GM12873 (cell line): ENCODE measurements at regions not wholly inside any gene's neighbourhood (a gene's known extent, or its start where the extent isn't known, plus 50 kb on each side); places are given as distances from the start of the nearest gene placed in this dataset.

ENCODE experiments used
- TF ChIP-seq, protein P1 (sequence below): IDR thresholded peaks from 2 replicates; pipeline ENCODE4 v1.5.1; 2012; ENCODE audit warnings: low read depth, mild to moderate bottlenecking, moderate library complexity, low read length, control low read depth; ENCODE audit not compliant: insufficient read depth; ENCODE audit errors: missing control alignments

DNA sequence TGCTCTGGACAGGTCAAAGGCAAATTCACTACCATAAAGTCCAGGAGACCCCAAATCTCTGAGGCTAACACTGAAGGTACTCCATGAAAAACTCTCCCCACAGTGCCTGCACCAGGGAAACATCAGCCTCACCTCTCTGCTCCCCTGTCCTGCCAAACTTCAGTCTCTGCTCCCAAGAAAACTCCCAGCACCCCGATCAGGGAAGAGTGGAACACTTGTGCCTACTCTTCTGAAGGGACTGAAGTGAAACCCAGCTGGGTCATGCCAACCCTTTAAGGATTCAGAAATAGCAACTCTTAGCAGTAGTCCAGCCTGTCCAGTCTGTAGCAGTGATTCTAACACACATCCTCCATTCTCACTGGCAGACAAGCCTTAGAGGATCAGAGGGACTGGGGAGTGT is 124.2 kb downstream of the FAM174B start:
- TF ChIP-seq, protein P1, sequence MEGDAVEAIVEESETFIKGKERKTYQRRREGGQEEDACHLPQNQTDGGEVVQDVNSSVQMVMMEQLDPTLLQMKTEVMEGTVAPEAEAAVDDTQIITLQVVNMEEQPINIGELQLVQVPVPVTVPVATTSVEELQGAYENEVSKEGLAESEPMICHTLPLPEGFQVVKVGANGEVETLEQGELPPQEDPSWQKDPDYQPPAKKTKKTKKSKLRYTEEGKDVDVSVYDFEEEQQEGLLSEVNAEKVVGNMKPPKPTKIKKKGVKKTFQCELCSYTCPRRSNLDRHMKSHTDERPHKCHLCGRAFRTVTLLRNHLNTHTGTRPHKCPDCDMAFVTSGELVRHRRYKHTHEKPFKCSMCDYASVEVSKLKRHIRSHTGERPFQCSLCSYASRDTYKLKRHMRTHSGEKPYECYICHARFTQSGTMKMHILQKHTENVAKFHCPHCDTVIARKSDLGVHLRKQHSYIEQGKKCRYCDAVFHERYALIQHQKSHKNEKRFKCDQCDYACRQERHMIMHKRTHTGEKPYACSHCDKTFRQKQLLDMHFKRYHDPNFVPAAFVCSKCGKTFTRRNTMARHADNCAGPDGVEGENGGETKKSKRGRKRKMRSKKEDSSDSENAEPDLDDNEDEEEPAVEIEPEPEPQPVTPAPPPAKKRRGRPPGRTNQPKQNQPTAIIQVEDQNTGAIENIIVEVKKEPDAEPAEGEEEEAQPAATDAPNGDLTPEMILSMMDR: no peak

DNA sequence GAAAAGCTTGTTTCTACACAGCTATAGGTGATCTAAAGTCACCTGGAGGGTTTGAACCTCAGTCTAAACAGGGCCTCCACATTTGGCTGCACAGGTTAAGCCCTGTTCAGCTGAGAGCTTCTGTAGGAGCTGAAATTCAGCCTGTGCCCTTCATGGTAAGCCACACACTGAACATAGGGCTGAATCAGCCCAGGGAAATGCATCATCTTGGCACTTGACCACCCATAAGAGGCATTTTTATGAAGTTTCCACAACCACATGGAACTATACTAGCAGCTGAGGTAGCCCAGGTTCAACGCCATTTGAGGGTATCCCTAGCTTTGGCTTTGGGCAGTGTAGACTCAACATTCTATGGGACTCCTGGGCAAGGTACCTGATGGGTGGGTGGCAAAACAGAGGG is 126.8 kb downstream of the FAM174B start:
- TF ChIP-seq, protein P1: no peak

DNA sequence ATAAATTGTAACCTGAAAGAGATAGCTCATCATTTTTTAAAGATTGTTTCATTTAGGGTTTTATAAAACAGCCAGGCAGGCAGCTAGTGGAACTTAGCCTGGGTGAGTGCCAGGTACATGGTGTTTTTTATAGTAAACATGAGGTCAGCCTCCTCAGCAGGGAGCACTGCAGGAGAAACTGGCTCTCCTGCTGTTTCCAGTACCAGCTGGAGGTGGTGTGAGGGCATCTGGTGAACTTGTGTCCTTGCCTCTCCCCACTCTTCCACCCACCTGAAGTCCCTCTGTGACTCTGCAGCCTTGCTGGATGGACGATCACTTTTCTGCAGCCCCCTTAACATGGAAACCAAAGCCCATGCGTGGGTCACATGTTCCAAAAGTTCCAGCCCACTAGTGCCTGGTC is 128.4 kb downstream of the FAM174B start:
- TF ChIP-seq, protein P1: no peak

DNA sequence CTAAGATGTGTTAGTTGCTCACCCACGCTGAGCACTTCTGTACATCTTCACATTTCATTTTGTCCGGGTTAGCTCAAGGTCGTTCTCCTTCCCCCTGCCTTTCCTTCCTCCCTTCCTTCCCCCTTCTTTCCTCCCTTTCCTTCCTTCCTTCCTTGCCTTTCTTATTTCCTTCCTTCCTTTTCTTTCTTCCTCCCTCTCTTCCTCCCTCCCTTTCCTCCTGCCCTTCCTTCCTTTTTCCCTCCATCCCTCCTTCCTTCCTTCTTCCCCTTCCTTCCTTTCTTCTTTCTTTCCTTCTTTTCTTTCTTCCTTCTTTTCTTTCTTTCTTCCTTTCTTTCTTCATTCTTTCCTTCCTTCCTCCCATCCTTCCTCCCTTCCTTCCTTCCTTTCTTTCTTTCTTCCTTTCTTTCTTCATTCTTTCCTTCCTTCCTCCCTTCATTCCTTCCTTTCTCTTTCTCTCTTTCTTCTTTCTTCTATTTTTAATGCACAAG is 129.8 kb downstream of the FAM174B start:
- TF ChIP-seq, protein P1: no peak

DNA sequence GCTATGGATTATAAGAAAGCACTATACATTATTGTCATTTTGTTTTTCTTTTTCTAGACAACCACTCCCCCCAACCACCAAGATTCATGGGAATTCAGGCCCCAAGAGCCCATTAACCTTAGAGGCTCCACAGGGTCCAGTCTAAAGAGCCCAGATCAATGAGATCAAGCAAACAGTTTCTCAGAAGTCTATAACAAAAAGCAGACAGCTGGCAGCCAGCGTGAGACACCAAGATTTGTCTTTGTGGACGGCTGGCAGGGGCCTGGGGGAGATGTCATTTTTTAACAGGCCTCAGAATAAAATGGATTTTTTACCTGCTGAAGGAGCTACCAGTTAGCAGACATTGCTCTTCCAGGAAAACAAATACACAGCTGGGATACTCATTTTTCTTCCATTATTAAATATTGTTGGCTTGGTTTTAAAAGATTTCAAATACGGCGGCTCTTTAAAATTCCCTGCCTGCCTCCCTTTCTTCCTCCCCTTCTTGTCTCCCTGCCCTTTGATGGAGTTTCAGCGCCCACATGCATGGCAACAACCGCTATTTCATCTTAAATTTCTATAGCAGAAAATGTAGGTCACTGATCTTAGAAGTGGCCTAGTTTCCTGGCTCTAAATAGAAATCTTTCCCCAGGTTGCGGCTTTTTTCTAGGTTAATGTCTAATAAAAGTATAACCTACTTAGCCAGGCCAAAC is 130.6 kb downstream of the FAM174B start:
- TF ChIP-seq, protein P1: no peak

DNA sequence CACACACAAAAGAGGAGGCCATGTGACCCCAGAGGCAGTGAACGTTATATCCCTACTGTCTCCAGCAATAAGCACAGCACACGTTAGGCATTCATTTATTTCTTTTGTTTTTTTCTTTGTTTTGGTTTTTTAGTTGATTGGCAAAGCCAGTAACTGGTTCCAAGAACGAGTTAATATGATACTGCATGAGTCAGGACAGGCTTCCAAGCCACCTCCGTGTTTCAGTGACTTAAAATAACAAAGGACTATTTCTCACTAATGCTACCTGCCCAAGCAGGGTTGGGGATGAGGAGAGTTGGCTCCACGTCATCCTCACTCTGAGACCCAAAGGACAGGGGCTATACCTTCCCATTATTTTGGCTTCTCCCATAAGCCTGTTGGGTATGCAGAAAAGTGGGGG is 130.5 kb downstream of the ST8SIA2 start:
- TF ChIP-seq, protein P1: no peak

DNA sequence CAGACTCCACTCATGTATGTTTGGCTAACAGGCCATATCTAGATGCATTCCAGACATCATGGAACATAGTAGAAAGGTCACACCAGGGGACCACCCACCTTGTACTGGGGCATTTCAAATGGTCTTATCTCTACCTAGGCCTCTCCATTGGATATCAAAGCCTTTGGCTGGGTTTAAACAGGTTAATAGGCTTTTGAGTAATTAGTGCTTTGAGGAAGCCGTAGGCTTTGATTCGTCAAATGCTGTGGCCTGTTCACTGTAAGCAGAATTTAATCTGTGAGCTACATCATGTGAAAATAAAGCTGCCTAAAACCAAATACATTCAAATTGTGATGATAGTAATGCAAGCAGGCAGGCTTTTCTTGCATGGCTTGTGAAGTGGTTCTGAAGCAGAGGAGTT is 129.5 kb downstream of the ST8SIA2 start:
- TF ChIP-seq, protein P1: no peak
